ENCODE measurements at regions not wholly inside any gene's neighbourhood (a gene's known extent, or its start where the extent isn't known, plus 50 kb on each side); places are given as distances from the start of the nearest gene placed in this dataset.

DNA sequence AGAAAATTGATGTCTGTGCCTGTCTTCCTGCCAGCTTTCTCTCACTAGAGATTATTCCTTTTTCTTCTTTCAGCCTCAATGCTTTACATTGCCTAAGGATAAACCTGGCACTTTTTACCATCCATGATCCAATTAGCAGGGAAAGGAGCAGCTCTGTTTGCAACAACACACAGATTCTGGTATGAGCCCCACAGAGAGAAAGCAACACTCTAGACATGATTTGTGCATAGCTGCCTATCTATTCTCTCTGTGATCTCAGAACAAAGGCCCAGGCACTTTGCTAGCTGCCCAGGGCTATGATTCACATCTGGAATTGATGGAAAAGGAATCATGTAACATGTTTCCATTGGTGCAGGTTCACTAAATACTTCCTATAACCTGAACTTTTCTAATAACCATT lies 685.0 kb downstream of the ETS1 start (continued):
- TF ChIP-seq EZH2phosphoT487 (IDR thresholded peaks at IDR 0.05; ENCODE audit: unreplicated experiment), result no peak

GRCh38 chr11:127898422-127899365 lies 688.7 kb downstream of the ETS1 start:
- DNase-seq (ENCODE audit: low spot score) (no peak), ATAC-seq (no peak)
- Histone ChIP-seq H4K20me1 (replicated peaks; ENCODE audit: insufficient read depth) (no peaks in the 10 kb centered on the region), H3K9me2 (ENCODE audit: insufficient read depth) (no peaks in the 10 kb centered on the region), H3F3A (replicated peaks; ENCODE audit: low read depth) (no peaks in the 10 kb centered on the region), H3K4me1 (ENCODE audit: insufficient read depth) (peaks cover 8% of the 10 kb centered on the region), H3K4me2 (no peak overlapping the region), H3K36me3 (ENCODE audit: insufficient read depth) (0 out of 2 replicates have a peak, but pooled peaks cover 4% of the 10 kb centered on the region), H3K27ac (ENCODE audit: low read depth) (no peak overlapping the region), H2AFZ (no peak overlapping the region), H3K4me3 (no peak overlapping the region), H3K27me3 (ENCODE audit: insufficient read depth) (no peaks in the 10 kb centered on the region), H3K79me2 (replicated peaks; ENCODE audit: insufficient read depth) (no peaks in the 10 kb centered on the region)
- peaks cover 10% of the 10 kb centered on the region; the same call in 2 of the 3 replicates for H3K4me1 Mint-ChIP-seq
- H3K27ac Mint-ChIP-seq, result no peak overlapping the region
- peaks cover 26% of the 10 kb centered on the region for H3K9me3 Mint-ChIP-seq
- peaks cover 13% of the 10 kb centered on the region for H3K36me3 Mint-ChIP-seq (ENCODE audit: low read depth)
- H3K4me3 Mint-ChIP-seq, result no peak overlapping the region
- H3K27me3 Mint-ChIP-seq (ENCODE audit: insufficient read depth, low read depth, poor library complexity), result no peaks in the 10 kb centered on the region
- no peak for TF ChIP-seq EZH2 (IDR thresholded peaks at IDR 0.05; ENCODE audit: low read depth, unreplicated experiment)
- no peak for TF ChIP-seq NANOG (IDR thresholded peaks at IDR 0.05; ENCODE audit: borderline replicate concordance)
- no peak for TF ChIP-seq EZH2phosphoT487 (IDR thresholded peaks at IDR 0.05; ENCODE audit: unreplicated experiment)
- no peak for TF ChIP-seq ZNF331 (CRISPR knock-in tag; IDR thresholded peaks at IDR 0.05; ENCODE audit: low read depth)
- no peak for TF ChIP-seq CREB1 (CRISPR knock-in tag; IDR thresholded peaks at IDR 0.05; ENCODE audit: low read depth)
- TF ChIP-seq JUNB (IDR thresholded peaks at IDR 0.05; ENCODE audit: unreplicated experiment), result no peak
- no peak for TF ChIP-seq POLR2AphosphoS5 (IDR thresholded peaks at IDR 0.05; ENCODE audit: low read depth)
- TF ChIP-seq, protein P1, sequence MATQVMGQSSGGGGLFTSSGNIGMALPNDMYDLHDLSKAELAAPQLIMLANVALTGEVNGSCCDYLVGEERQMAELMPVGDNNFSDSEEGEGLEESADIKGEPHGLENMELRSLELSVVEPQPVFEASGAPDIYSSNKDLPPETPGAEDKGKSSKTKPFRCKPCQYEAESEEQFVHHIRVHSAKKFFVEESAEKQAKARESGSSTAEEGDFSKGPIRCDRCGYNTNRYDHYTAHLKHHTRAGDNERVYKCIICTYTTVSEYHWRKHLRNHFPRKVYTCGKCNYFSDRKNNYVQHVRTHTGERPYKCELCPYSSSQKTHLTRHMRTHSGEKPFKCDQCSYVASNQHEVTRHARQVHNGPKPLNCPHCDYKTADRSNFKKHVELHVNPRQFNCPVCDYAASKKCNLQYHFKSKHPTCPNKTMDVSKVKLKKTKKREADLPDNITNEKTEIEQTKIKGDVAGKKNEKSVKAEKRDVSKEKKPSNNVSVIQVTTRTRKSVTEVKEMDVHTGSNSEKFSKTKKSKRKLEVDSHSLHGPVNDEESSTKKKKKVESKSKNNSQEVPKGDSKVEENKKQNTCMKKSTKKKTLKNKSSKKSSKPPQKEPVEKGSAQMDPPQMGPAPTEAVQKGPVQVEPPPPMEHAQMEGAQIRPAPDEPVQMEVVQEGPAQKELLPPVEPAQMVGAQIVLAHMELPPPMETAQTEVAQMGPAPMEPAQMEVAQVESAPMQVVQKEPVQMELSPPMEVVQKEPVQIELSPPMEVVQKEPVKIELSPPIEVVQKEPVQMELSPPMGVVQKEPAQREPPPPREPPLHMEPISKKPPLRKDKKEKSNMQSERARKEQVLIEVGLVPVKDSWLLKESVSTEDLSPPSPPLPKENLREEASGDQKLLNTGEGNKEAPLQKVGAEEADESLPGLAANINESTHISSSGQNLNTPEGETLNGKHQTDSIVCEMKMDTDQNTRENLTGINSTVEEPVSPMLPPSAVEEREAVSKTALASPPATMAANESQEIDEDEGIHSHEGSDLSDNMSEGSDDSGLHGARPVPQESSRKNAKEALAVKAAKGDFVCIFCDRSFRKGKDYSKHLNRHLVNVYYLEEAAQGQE (IDR thresholded peaks at IDR 0.05; ENCODE audit: unreplicated experiment), result no peak
- TF ChIP-seq ZNF114 (CRISPR knock-in tag; IDR thresholded peaks at IDR 0.05), result no peak
- no peak for TF ChIP-seq CTCF (conservative IDR thresholded peaks at IDR 0.05; ENCODE audit: low read depth in 2 of 2)
- no peak for TF ChIP-seq STAT1 (IDR thresholded peaks at IDR 0.05; ENCODE audit: unreplicated experiment)
- TF ChIP-seq ZNF462 (CRISPR knock-in tag; IDR thresholded peaks at IDR 0.05), result no peak

All from GM23338 (cell line).